ENCODE measurements at regions not wholly inside any gene's neighbourhood (a gene's known extent, or its start where the extent isn't known, plus 50 kb on each side); places are given as distances from the start of the nearest gene placed in this dataset.
"Not testable (repeated sequence)": the region's sequence is repeated elsewhere in the genome, so short reads cannot be mapped to it uniquely, and the experiment has no call there.

DNA sequence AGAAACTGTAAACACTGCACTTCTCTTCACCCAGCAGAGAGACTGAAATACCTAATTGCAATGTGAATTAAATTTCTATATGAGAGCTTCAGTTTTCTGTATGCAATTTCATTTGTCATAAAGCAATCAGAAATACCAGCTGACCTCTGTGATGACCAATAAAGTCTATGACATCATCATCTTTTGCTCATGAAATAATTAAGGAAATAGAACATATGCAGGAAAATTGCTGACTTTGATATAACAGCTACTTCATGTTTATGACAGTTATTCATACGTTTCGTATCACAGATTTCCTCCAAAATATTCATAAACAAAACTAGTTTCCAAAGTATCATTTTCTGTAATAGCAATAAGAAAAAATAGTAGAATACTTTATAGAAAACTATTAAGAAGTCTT lies 652.3 kb downstream of the SLCO4C1 start:
- no peaks in the 10 kb centered on the region for H3K36me3 ChIP-seq (ENCODE audit: control insufficient read depth, low read depth, low read length)
- no peak overlapping the region for H3K4me3 ChIP-seq (ENCODE audit: low read length)
- no peak overlapping the region for H3K27ac ChIP-seq (ENCODE audit: low read length)
- no peaks in the 10 kb centered on the region for H3K27me3 ChIP-seq (ENCODE audit: control insufficient read depth, insufficient read depth, low read length)
- H3K9ac ChIP-seq (ENCODE audit: low read length): no peak overlapping the region
- H3K4me1 ChIP-seq (ENCODE audit: control insufficient read depth, low read depth, low read length): no peaks in the 10 kb centered on the region
- no peaks in the 10 kb centered on the region for H3K9me3 ChIP-seq (ENCODE audit: control insufficient read depth, low read depth, low read length)

GRCh38 chr5:101637599-101637998 lies 658.5 kb downstream of the SLCO4C1 start:
- peaks cover 2% of the 10 kb centered on the region for H3K9me3 ChIP-seq (ENCODE audit: control insufficient read depth, low read depth, low read length)
- H3K4me3 ChIP-seq (ENCODE audit: low read length): no peak overlapping the region
- H3K9ac ChIP-seq (ENCODE audit: low read length): no peak overlapping the region
- no peaks in the 10 kb centered on the region for H3K27me3 ChIP-seq (ENCODE audit: control insufficient read depth, insufficient read depth, low read length)
- no peaks in the 10 kb centered on the region for H3K36me3 ChIP-seq (ENCODE audit: control insufficient read depth, low read depth, low read length)
- no peaks in the 10 kb centered on the region for H3K4me1 ChIP-seq (ENCODE audit: control insufficient read depth, low read depth, low read length)
- H3K27ac ChIP-seq (ENCODE audit: low read length): no peak overlapping the region

DNA sequence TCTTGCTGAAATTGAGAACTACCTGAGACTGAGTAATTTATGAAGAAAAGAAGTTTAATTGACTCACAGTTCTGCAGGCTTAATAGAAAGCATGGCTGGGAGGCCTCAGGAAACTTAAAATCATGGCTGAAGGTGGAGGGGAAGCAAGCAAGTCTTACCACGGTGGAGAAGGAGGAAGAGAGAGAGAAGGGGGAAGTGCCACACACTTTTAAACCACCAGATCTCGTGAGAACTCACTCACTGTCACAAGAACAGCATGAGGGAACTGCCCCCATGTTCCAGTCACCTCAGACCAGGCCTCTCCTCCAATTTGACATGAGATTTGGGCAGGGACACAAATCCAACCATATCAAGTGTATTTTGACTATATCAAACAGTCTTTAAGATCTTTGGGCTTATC lies 668.3 kb downstream of the SLCO4C1 start:
- H3K36me3 ChIP-seq (ENCODE audit: control insufficient read depth, low read depth, low read length); H3K27me3 ChIP-seq (ENCODE audit: control insufficient read depth, insufficient read depth, low read length); H3K9ac ChIP-seq (ENCODE audit: low read length); H3K9me3 ChIP-seq (ENCODE audit: control insufficient read depth, low read depth, low read length); H3K4me3 ChIP-seq (ENCODE audit: low read length); H3K27ac ChIP-seq (ENCODE audit: low read length): not testable (repeated sequence)
- H3K4me1 ChIP-seq (ENCODE audit: control insufficient read depth, low read depth, low read length): peaks cover 38% of the 10 kb centered on the region

DNA sequence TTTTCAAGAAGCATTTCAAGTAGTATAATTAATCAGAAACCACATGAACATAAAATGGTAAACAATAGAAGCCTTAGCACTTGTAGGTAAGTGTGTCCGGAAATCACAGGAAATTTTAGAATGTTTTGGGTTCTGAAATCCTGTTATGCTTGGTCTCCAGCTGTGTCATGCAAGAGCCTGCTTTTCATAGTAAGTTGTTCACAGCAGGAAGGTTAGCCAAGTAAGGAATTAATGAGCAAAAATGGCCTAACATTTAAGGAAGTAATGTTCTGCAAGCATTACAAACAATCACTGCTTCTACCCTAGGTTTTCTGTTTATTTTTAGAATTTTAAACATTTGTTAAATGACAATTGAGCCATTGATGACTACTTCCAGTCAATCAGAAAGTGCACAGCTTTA lies 669.5 kb downstream of the SLCO4C1 start:
- Histone ChIP-seq H3K27me3 (ENCODE audit: control insufficient read depth, insufficient read depth, low read length) (no peaks in the 10 kb centered on the region), H3K36me3 (ENCODE audit: control insufficient read depth, low read depth, low read length) (no peaks in the 10 kb centered on the region), H3K4me3 (ENCODE audit: low read length) (peak overlapping the region; percentile 30), H3K4me1 (ENCODE audit: control insufficient read depth, low read depth, low read length) (peaks cover 38% of the 10 kb centered on the region), H3K9me3 (ENCODE audit: control insufficient read depth, low read depth, low read length) (no peaks in the 10 kb centered on the region), H3K27ac (ENCODE audit: low read length) (no peak overlapping the region), H3K9ac (ENCODE audit: low read length) (no peak overlapping the region)

DNA sequence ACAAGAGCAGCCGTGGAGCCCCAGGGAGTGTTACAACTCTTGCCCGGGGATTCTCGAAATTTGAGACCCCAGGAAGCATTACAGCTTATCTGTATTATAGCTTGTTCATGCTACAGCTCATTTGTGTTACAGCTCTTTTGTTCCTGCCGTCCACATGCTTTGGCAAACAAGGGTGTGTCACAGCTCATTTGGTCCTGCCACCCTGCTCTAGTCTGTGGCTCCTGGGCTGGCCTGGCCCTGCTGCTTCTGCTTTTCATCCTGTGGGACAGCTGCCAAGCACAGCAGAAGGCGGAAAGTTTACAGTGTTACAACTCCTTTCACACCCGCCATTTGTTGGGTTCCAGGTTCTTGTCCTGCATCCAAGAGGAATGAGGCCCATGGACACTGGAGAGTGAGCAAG lies 685.0 kb downstream of the SLCO4C1 start:
- Histone ChIP-seq H3K9me3 (ENCODE audit: control insufficient read depth, low read depth, low read length) (no peaks in the 10 kb centered on the region), H3K4me1 (ENCODE audit: control insufficient read depth, low read depth, low read length) (no peaks in the 10 kb centered on the region), H3K9ac (ENCODE audit: low read length) (no peak overlapping the region), H3K36me3 (ENCODE audit: control insufficient read depth, low read depth, low read length) (no peaks in the 10 kb centered on the region), H3K27ac (ENCODE audit: low read length) (no peak overlapping the region), H3K27me3 (ENCODE audit: control insufficient read depth, insufficient read depth, low read length) (no peaks in the 10 kb centered on the region), H3K4me3 (ENCODE audit: low read length) (no peak overlapping the region)

DNA sequence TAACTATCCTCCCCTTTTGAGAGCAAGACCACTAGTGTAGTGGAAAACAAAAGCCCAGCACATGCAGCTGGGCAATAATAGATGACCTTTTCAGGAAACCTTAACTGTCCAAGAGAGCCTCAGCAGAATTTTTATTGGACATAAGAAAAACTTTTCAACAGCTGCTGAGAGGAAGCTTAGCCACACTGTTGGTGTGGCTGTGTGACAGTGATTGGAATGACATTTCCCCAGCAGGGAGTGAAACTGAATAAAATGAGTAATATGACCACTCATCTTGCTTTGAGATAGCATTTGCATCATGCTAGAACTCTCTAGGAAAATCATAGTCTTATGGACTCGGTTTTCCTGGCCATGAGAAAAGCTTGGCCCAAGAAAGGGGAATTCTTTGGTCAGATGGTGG lies 687.8 kb downstream of the SLCO4C1 start:
- no peaks in the 10 kb centered on the region for H3K27me3 ChIP-seq (ENCODE audit: control insufficient read depth, insufficient read depth, low read length)

GRCh38 chr5:101605700-101606099 lies 690.4 kb downstream of the SLCO4C1 start:
- Histone ChIP-seq H3K9me3 (ENCODE audit: control insufficient read depth, low read depth, low read length) (no peaks in the 10 kb centered on the region), H3K27me3 (ENCODE audit: control insufficient read depth, insufficient read depth, low read length) (no peaks in the 10 kb centered on the region), H3K4me3 (ENCODE audit: low read length) (no peak overlapping the region), H3K36me3 (ENCODE audit: control insufficient read depth, low read depth, low read length) (no peaks in the 10 kb centered on the region), H3K27ac (ENCODE audit: low read length) (no peak overlapping the region), H3K9ac (ENCODE audit: low read length) (no peak overlapping the region), H3K4me1 (ENCODE audit: control insufficient read depth, low read depth, low read length) (no peaks in the 10 kb centered on the region)

More for the DNA sequence above, 687.8 kb downstream of the SLCO4C1 start:
- H3K9ac ChIP-seq (ENCODE audit: low read length): no peak overlapping the region
- H3K4me3 ChIP-seq (ENCODE audit: low read length): no peak overlapping the region
- H3K4me1 ChIP-seq (ENCODE audit: control insufficient read depth, low read depth, low read length): no peaks in the 10 kb centered on the region
- no peaks in the 10 kb centered on the region for H3K9me3 ChIP-seq (ENCODE audit: control insufficient read depth, low read depth, low read length)
- no peak overlapping the region for H3K27ac ChIP-seq (ENCODE audit: low read length)
- H3K36me3 ChIP-seq (ENCODE audit: control insufficient read depth, low read depth, low read length): no peaks in the 10 kb centered on the region

DNA sequence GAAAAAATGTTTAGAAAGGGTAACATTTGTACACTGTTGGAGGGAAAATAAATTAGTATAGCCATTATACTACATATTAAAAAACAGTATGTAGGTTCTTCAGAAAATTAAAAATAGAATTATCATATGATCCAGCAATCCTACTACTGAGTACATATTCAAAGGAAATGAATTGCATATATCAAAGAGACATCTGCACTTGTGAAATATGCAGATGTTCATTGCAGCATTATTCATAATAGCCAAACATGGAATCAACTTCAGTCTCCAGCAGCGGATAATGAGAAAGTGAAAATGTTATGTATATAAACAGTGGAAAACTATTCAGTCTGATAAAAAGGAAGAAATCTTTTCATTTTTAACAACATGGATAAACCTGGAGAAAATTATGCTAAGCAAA lies 695.5 kb downstream of the SLCO4C1 start:
- Histone ChIP-seq H3K9me3 (ENCODE audit: control insufficient read depth, low read depth, low read length) (no peaks in the 10 kb centered on the region), H3K4me1 (ENCODE audit: control insufficient read depth, low read depth, low read length) (no peaks in the 10 kb centered on the region), H3K36me3 (ENCODE audit: control insufficient read depth, low read depth, low read length) (no peaks in the 10 kb centered on the region), H3K9ac (ENCODE audit: low read length) (no peak overlapping the region), H3K4me3 (ENCODE audit: low read length) (no peak overlapping the region), H3K27ac (ENCODE audit: low read length) (no peak overlapping the region), H3K27me3 (ENCODE audit: control insufficient read depth, insufficient read depth, low read length) (no peaks in the 10 kb centered on the region)

DNA sequence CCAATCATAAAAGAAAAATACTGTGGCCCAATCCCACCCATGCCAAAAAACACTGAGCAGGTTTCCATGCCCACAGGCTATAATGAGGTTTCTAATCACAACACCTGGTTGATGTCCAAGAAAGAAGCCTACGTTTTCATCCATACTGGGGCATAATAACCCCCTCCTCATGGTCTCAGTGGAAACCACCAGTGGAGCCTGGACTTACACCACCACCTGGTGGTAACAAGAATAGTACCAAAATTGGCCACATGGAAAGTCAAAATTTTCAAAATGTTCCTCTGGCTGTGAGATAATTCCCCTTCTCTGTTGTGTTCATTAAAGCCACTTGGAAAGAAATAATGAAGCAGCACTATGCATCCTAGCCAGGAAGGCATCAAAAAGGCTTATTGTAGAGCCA lies 687.3 kb upstream of the ST8SIA4 start:
- Histone ChIP-seq H3K27ac (ENCODE audit: low read length) (no peak overlapping the region), H3K4me1 (ENCODE audit: control insufficient read depth, low read depth, low read length) (no peaks in the 10 kb centered on the region), H3K9me3 (ENCODE audit: control insufficient read depth, low read depth, low read length) (no peaks in the 10 kb centered on the region), H3K36me3 (ENCODE audit: control insufficient read depth, low read depth, low read length) (no peaks in the 10 kb centered on the region), H3K4me3 (ENCODE audit: low read length) (no peak overlapping the region), H3K27me3 (ENCODE audit: control insufficient read depth, insufficient read depth, low read length) (no peaks in the 10 kb centered on the region), H3K9ac (ENCODE audit: low read length) (no peak overlapping the region)

DNA sequence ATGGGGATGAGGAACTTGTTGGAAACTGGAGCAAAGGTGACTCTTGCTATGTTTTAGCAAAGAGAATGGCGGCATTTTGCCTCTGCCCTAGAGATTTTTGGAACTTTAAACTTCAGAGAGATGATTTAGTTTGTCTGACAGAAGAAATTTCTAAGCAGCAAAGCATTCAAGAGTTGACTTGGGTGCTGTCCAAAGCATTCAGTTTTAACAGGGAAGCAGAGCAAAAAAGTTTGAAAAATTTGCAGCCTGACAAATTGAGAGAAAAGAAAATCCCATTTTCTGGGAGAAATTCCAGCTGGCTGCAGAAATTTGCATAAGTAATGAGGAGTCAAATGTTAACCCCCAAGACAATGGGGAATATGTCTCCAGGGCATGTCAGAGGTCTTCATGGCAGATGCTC lies 682.3 kb upstream of the ST8SIA4 start:
- Histone ChIP-seq H3K27ac (ENCODE audit: low read length) (no peak overlapping the region), H3K4me1 (ENCODE audit: control insufficient read depth, low read depth, low read length) (no peaks in the 10 kb centered on the region), H3K36me3 (ENCODE audit: control insufficient read depth, low read depth, low read length) (no peaks in the 10 kb centered on the region), H3K9me3 (ENCODE audit: control insufficient read depth, low read depth, low read length) (no peaks in the 10 kb centered on the region), H3K4me3 (ENCODE audit: low read length) (no peak overlapping the region), H3K27me3 (ENCODE audit: control insufficient read depth, insufficient read depth, low read length) (no peaks in the 10 kb centered on the region), H3K9ac (ENCODE audit: low read length) (no peak overlapping the region)

DNA sequence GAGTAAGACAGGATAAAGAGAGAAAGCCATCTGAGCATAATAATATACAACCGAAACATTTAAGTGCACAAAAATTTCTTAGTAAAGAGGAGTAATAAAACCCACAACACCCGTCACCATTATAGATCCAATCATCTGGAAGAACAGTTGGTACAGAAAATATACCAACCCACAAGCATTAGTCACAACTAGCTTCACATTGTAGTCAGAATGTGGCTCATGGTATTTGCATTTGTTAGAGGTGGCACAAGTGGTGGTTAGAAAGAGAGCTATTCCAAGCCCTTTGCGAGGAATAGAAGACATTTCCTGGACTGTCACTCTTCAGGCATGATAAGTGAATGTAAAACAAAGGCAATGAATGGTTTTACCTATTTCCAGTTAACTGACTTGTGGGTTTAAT lies 677.5 kb upstream of the ST8SIA4 start:
- no peak overlapping the region for H3K27ac ChIP-seq (ENCODE audit: low read length)
- no peak overlapping the region for H3K4me3 ChIP-seq (ENCODE audit: low read length)
- no peak overlapping the region for H3K9ac ChIP-seq (ENCODE audit: low read length)
- no peaks in the 10 kb centered on the region for H3K9me3 ChIP-seq (ENCODE audit: control insufficient read depth, low read depth, low read length)
- no peaks in the 10 kb centered on the region for H3K4me1 ChIP-seq (ENCODE audit: control insufficient read depth, low read depth, low read length)
- no peaks in the 10 kb centered on the region for H3K27me3 ChIP-seq (ENCODE audit: control insufficient read depth, insufficient read depth, low read length)
- no peaks in the 10 kb centered on the region for H3K36me3 ChIP-seq (ENCODE audit: control insufficient read depth, low read depth, low read length)

- H3K36me3 ChIP-seq (ENCODE audit: control insufficient read depth, low read depth, low read length): no peaks in the 10 kb centered on the region
- no peaks in the 10 kb centered on the region for H3K27me3 ChIP-seq (ENCODE audit: control insufficient read depth, insufficient read depth, low read length)
- no peaks in the 10 kb centered on the region for H3K9me3 ChIP-seq (ENCODE audit: control insufficient read depth, low read depth, low read length)
- H3K4me3 ChIP-seq (ENCODE audit: low read length): no peak overlapping the region
- H3K9ac ChIP-seq (ENCODE audit: low read length): no peak overlapping the region
- no peaks in the 10 kb centered on the region for H3K4me1 ChIP-seq (ENCODE audit: control insufficient read depth, low read depth, low read length)
- H3K27ac ChIP-seq (ENCODE audit: low read length): no peak overlapping the region
Observed at GRCh38 chr5:101574017-101574416, 670.9 kb upstream of the ST8SIA4 start.

All from iPS-18a (cell line).